Neuronal stem cell (in vitro differentiated cells): ENCODE measurements at regions not wholly inside any gene's neighbourhood (a gene's known extent, or its start where the extent isn't known, plus 50 kb on each side); places are given as distances from the start of the nearest gene placed in this dataset.

Source experiments
- DNase-seq: peaks from one replicate; pipeline ENCODE4 v3.0.0-alpha.2; 2013; ENCODE audit warnings: low spot score
- H2AFZ ChIP-seq: one replicate; pipeline ENCODE4 v1.6.1; 2013; ENCODE audit warnings: mild to moderate bottlenecking, low read length, inconsistent platforms
- H2AK5ac ChIP-seq: 2 replicates; pipeline ENCODE4 v1.6.1; 2013; ENCODE audit warnings: low read depth, mild to moderate bottlenecking, inconsistent platforms, low read length, moderate library complexity, mixed read lengths
- H2BK120ac ChIP-seq: 2 replicates; pipeline ENCODE4 v1.6.1; 2013; ENCODE audit warnings: low read depth, mild to moderate bottlenecking, inconsistent platforms, low read length, moderate library complexity, mixed read lengths
- H2BK12ac ChIP-seq: one replicate; pipeline ENCODE4 v1.6.1; 2013; ENCODE audit warnings: low read length, inconsistent platforms
- H2BK15ac ChIP-seq: 2 replicates; pipeline ENCODE4 v1.6.1; 2013; ENCODE audit warnings: mild to moderate bottlenecking, low read length, inconsistent platforms, mixed read lengths
- H2BK5ac ChIP-seq: one replicate; pipeline ENCODE4 v1.6.1; 2013; ENCODE audit warnings: inconsistent platforms, mild to moderate bottlenecking, low read length, moderate library complexity
- H3K14ac ChIP-seq: one replicate; pipeline ENCODE4 v1.6.1; 2013; ENCODE audit warnings: low read length, inconsistent platforms
- H3K18ac ChIP-seq: 2 replicates; pipeline ENCODE4 v1.6.1; 2013; ENCODE audit warnings: low read length, inconsistent platforms
- H3K23ac ChIP-seq: 2 replicates; pipeline ENCODE4 v1.6.1; 2013; ENCODE audit warnings: low read depth, mild to moderate bottlenecking, mixed read lengths, low read length, inconsistent platforms; ENCODE audit not compliant: poor library complexity
- H3K27ac ChIP-seq: replicated peaks from 3 replicates; pipeline ENCODE4 v1.5.1; 2013; ENCODE audit warnings: low read length, inconsistent platforms
- H3K27me3 ChIP-seq, 3 experiments: 2 replicates each; pipeline ENCODE4 v1.6.1; 2013; ENCODE audit warnings: low read length in 3 of 3, mild to moderate bottlenecking in 2 of 3, inconsistent platforms in 1 of 3, low read depth in 1 of 3, mixed read lengths in 1 of 3, moderate library complexity in 1 of 3; ENCODE audit not compliant: control insufficient read depth in 3 of 3, insufficient read depth in 3 of 3
- H3K36me3 ChIP-seq, 2 donors: replicated peaks in 1 of 2; 2 replicates each; pipeline ENCODE4 v1.6.1; 2013; ENCODE audit warnings: low read length in 2 of 2; ENCODE audit not compliant: control insufficient read depth in 2 of 2, insufficient read depth in 2 of 2
- H3K4ac ChIP-seq: 2 replicates; pipeline ENCODE4 v1.6.1; 2013; ENCODE audit warnings: inconsistent platforms, mild to moderate bottlenecking, low read length, moderate library complexity
- H3K4me1 ChIP-seq, 2 donors: 1 replicate in 1 of 2; 2 replicates in 1 of 2; pipeline ENCODE4 v1.6.1; 2013; ENCODE audit warnings: low read length in 2 of 2, low read depth in 1 of 2; ENCODE audit not compliant: control insufficient read depth in 2 of 2, insufficient read depth in 1 of 2
- H3K4me2 ChIP-seq: one replicate; pipeline ENCODE4 v1.6.1; 2013; ENCODE audit warnings: mild to moderate bottlenecking, low read length, inconsistent platforms; ENCODE audit not compliant: insufficient read depth, poor library complexity, severe bottlenecking
- H3K4me3 ChIP-seq, 2 donors: 2 replicates each; pipeline ENCODE4 v1.5.1; 2013; ENCODE audit warnings: low read length in 2 of 2, mild to moderate bottlenecking in 2 of 2, inconsistent platforms in 1 of 2, moderate library complexity in 1 of 2
- H3K79me1 ChIP-seq: one replicate; pipeline ENCODE4 v1.6.1; 2013; ENCODE audit warnings: low read depth, mild to moderate bottlenecking, inconsistent platforms, low read length, moderate library complexity
- H3K9ac ChIP-seq: one replicate; pipeline ENCODE4 v1.6.1; 2013; ENCODE audit warnings: mild to moderate bottlenecking, low read depth, low read length, inconsistent platforms; ENCODE audit not compliant: poor library complexity
- H3K9me3 ChIP-seq, 2 donors: replicated peaks in 1 of 2; 2 replicates each; pipeline versions ENCODE3 to v1.6.1; 2013; ENCODE audit warnings: low read length in 2 of 2, mild to moderate bottlenecking in 2 of 2, inconsistent platforms in 1 of 2, low read depth in 1 of 2, mixed read lengths in 1 of 2, moderate library complexity in 1 of 2; ENCODE audit not compliant: control insufficient read depth in 2 of 2, insufficient read depth in 1 of 2
- H4K8ac ChIP-seq: one replicate; pipeline ENCODE4 v1.6.1; 2013; ENCODE audit warnings: low read depth, mild to moderate bottlenecking, inconsistent platforms, low read length, moderate library complexity
- H4K91ac ChIP-seq: one replicate; pipeline ENCODE4 v1.6.1; 2013; ENCODE audit warnings: low read length, low read depth, mild to moderate bottlenecking, inconsistent platforms; ENCODE audit not compliant: poor library complexity
- WGBS, 2 donors: extraction: QIAGEN DNeasy Blood & Tissue Kit; methylation state at CpG; one replicate each; pipeline ENCODE4 v1.1.7; 2013; ENCODE audit warnings: missing lambda C conversion rate in 2 of 2, mixed read lengths in 1 of 2; ENCODE audit not compliant: insufficient read length in 2 of 2, insufficient replicate concordance in 1 of 2; ENCODE audit errors: extremely low coverage in 2 of 2; 5-methylcytosine and 5-hydroxymethylcytosine counted together

DNA sequence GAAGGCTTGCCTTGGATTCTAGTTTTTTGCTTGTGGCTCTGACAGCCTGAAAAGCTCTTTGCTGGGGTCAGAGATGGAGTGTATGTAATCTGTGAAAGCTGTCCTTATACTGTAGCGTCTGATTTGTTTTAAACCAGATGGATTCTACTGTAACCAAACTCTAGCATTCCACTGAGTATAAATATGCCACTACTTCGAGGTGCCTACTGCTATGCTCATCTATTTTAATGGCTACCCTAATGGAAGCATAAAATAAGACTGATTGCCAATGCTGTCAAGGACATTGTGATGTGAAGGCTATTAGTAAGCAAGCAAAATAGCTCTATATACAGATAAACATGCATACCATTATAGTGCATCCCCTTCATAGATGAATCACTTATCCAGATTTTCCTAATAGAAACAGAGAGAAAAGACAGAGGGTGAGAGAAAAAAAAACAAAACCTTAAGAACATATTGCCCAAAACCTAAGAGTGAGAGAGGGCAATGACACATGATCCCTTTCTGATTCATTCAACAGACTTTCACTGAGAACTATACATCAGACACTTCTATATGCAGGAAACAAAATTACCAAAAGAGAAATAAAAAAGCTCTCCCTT is 1025.8 kb upstream of the LCORL start:
- Histone ChIP-seq H3K4me1 (peaks cover 2% of the 10 kb centered on the region in 2 donors), H2BK5ac (no peak overlapping the region), H2AK5ac (no peak overlapping the region), H2AFZ (no peak overlapping the region), H3K27me3 (no peaks in the 10 kb centered on the region), H2BK120ac (no peak overlapping the region), H3K27ac (no peak overlapping the region), H3K4ac (no peak overlapping the region), H3K9ac (no peak overlapping the region), H3K79me1 (no peaks in the 10 kb centered on the region), H2BK15ac (no peak overlapping the region), H4K8ac (no peak overlapping the region), H2BK12ac (no peak overlapping the region), H3K4me3 (no peak overlapping the region), H3K14ac (no peak overlapping the region), H3K9me3 (no peaks in the 10 kb centered on the region), H3K4me2 (no peak overlapping the region), H3K36me3 (no peaks in the 10 kb centered on the region), H3K18ac (no peak overlapping the region), H4K91ac (no peak overlapping the region), H3K23ac (no peak overlapping the region)
- WGBS, 2 donors = no CpG with 5 or more reads among the region's 2 CpGs
- DNase-seq = no peak

DNA sequence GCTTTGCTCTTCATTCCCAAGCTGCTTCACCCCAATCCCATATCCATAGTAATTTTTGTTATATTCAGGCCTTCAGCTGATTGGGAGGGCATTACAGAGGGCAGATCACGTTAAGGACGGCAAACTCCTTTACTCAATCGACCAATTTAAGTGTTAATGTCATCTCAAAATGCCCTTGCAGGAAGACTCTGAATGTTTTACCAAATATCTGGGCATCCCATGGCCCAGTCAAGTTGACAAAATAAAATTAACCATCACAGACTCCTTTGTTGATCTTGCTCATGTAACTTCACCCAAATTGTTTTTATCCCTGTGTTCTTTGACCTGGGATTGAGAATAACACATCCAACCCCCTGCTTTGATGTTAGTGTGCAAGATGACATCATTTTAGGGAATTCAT is 1018.3 kb upstream of the LCORL start:
- Histone ChIP-seq H4K8ac (no peak overlapping the region), H2BK12ac (no peak overlapping the region), H3K27me3 (peaks cover 0 to 1% (median 0%) of the 10 kb centered on the region in 3 experiments), H3K79me1 (no peaks in the 10 kb centered on the region), H3K18ac (no peak overlapping the region), H3K4ac (no peak overlapping the region), H3K9me3 (peaks cover 0 to 4% of the 10 kb centered on the region in 2 donors), H2AK5ac (no peak overlapping the region), H2AFZ (no peak overlapping the region), H3K23ac (no peak overlapping the region), H3K27ac (no peak overlapping the region), H2BK15ac (no peak overlapping the region), H3K14ac (no peak overlapping the region), H3K9ac (no peak overlapping the region), H2BK5ac (no peak overlapping the region), H2BK120ac (no peak overlapping the region), H4K91ac (no peak overlapping the region), H3K36me3 (no peaks in the 10 kb centered on the region), H3K4me1 (peaks cover 0 to 6% of the 10 kb centered on the region in 2 donors), H3K4me2 (no peak overlapping the region), H3K4me3 (no peak overlapping the region)
- WGBS, 2 donors = no CpG with 5 or more reads among the region's 3 CpGs
- no peak for DNase-seq

DNA sequence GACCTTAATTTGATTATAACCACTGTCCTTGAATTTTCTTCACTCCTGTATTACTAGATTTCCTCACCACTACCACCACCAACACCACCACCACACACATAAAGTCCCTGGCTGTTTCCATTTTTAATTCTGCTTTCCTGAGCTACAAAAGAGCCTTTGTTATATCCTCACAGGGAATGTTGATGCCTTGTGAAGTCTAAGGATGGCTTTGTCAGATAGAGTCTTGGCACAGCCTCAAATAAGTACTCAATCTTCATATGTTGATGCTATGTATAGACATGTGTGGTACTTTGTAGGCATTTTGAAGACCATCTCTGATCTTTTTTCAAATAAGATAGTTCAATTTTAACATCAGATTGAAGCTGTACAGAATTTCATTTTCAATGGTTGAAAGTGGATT is 1016.7 kb upstream of the LCORL start:
- Histone ChIP-seq H3K27me3 (peaks cover 0 to 2% (median 0%) of the 10 kb centered on the region in 3 experiments), H2BK12ac (no peak overlapping the region), H3K4me2 (no peak overlapping the region), H2BK15ac (no peak overlapping the region), H4K8ac (no peak overlapping the region), H3K14ac (no peak overlapping the region), H3K18ac (no peak overlapping the region), H4K91ac (no peak overlapping the region), H3K79me1 (no peaks in the 10 kb centered on the region), H3K9me3 (peaks cover 0 to 4% of the 10 kb centered on the region in 2 donors), H3K23ac (no peak overlapping the region), H2BK120ac (no peak overlapping the region), H3K4me3 (no peak overlapping the region), H2BK5ac (no peak overlapping the region), H3K27ac (no peak overlapping the region), H2AFZ (no peak overlapping the region), H3K36me3 (no peaks in the 10 kb centered on the region), H2AK5ac (no peak overlapping the region), H3K4me1 (peaks cover 0 to 7% of the 10 kb centered on the region in 2 donors), H3K4ac (no peak overlapping the region), H3K9ac (no peak overlapping the region)
- no peak for DNase-seq

DNA sequence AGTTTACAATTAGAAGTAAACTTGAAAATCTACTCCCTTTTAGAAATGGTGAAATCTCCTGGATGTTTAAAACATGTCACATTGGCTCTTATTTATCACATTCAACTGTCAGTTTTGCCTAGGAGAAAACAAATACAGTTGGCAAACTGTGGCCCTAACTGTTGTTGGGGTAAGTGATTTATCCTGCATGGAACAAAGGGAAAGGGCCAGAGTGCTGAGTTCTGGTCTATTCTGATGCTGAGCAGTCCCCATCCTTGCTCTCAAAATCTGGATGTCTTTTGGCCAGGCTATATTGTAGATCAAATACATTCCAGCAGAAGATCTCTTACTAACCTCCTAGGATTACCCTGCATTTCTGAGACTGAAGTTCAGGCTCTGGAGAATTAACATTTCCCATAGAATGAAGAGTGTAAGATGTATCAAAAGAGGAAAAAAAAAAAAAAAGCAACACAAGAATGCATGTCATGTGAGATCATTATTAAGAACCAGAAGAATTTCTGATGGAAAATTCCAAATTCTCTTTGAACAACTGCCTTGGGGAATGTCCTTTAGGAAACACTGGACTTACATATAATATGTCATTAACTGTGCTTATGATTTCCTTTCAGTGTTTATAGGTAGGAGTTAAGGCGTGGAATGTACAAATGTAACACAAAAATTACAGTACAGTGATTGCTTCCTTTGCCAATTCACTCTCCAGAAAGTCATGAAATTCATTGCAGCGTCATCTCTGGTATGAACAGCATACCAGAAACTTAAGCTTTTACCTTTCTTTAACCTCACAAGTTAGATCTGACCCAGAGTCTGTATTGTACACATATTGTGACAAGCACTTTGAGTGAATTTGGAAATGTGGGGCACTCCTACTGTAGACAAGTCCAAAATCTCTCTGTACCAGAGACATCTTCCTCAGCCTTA is 1012.5 kb upstream of the LCORL start:
- peaks cover 0 to 2% (median 0%) of the 10 kb centered on the region in 3 experiments for H3K27me3 ChIP-seq
- no peak overlapping the region for H2BK120ac ChIP-seq
- no peak overlapping the region for H4K8ac ChIP-seq
- H2BK15ac ChIP-seq = no peak overlapping the region
- no peak overlapping the region for H3K18ac ChIP-seq
- H2BK5ac ChIP-seq = no peak overlapping the region
- H3K27ac ChIP-seq = no peak overlapping the region
- H2AFZ ChIP-seq = no peak overlapping the region
- no peaks in the 10 kb centered on the region for H3K79me1 ChIP-seq
- no peak overlapping the region for H3K4me3 ChIP-seq
- H3K36me3 ChIP-seq = no peaks in the 10 kb centered on the region
- no CpG with 5 or more reads among the region's 2 CpGs for WGBS, 2 donors
- no peak overlapping the region for H2BK12ac ChIP-seq
- H3K4ac ChIP-seq = no peak overlapping the region
- H3K14ac ChIP-seq = no peak overlapping the region
- H3K4me2 ChIP-seq = no peak overlapping the region
- H3K23ac ChIP-seq = no peak overlapping the region
- H3K9ac ChIP-seq = no peak overlapping the region
- H3K4me1 ChIP-seq = peaks cover 12 to 13% of the 10 kb centered on the region in 2 donors
- no peak overlapping the region for H2AK5ac ChIP-seq
- no peaks in the 10 kb centered on the region for H3K9me3 ChIP-seq
- no peak for DNase-seq
- H4K91ac ChIP-seq = no peak overlapping the region
